HCT116 (cell line): ENCODE measurements at regions not wholly inside any gene's neighbourhood (a gene's known extent, or its start where the extent isn't known, plus 50 kb on each side); places are given as distances from the start of the nearest gene placed in this dataset.

ENCODE experiments used
- ATAC-seq: fragments of 200-7000 bp; cut with Tn5 transposase; 2 replicates; pipeline ENCODE4 v1.9.1; 2020; ENCODE audit warnings: mild to moderate bottlenecking, moderate library complexity
- BruUV-seq: library from RNA; stranded (reverse); fragments of 400-500 nt; replicated peaks from 2 replicates; lab custom pipeline; 2021; lab: Mats Ljungman, UMichigan
- CTCF ChIA-PET: fragments of 300-600 bp; sonication (Branson Sonifier 250); formaldehyde crosslinking; loops from one replicate; lab custom pipeline; 2021; ENCODE audit warnings: antibody characterized with exemption; lab: Charles Lee
- POLR2A ChIA-PET: fragments of 300-600, 350-600 bp; sonication (Branson Sonifier 250); formaldehyde crosslinking; loops from one replicate; lab custom pipeline; 2021; ENCODE audit warnings: antibody characterized with exemption; lab: Charles Lee
- RAD21 ChIA-PET, 2 experiments: fragments of 300-600 bp; sonication (Branson Sonifier 250); formaldehyde crosslinking; loops; one replicate each; lab custom pipeline; 2023; ENCODE audit warnings: low total read pairs in 2 of 2; ENCODE audit not compliant: uncharacterized antibody in 2 of 2, unreplicated experiment in 2 of 2, low non-redundant PET in 1 of 2; lab: Charles Lee
- DNase-seq: peaks from one replicate; pipeline ENCODE4 v3.0.0-alpha.2; 2010; ENCODE audit warnings: low read depth, low spot score
- H2AFZ ChIP-seq: fragments of 200-600 bp; shearing (Covaris generic), sonication (generic); 2 replicates; pipeline ENCODE4 v1.6.1; 2017; ENCODE audit warnings: low read depth, mixed run types, mixed read lengths, antibody characterized with exemption, low read length; ENCODE audit not compliant: poor library complexity, severe bottlenecking
- H3K27ac ChIP-seq: 2 replicates; pipeline ENCODE4 v1.5.1; 2012; ENCODE audit warnings: low read depth, low read length
- H3K27me3 ChIP-seq: fragments of 200-600 bp; sonication (generic); 2 replicates; pipeline ENCODE4 v1.6.1; 2016; ENCODE audit warnings: mixed run types, low read length, mixed read lengths; ENCODE audit not compliant: insufficient read depth
- H3K36me3 ChIP-seq, 2 experiments: fragments of 200-500 bp in 1 of 2; fragments of 200-600 bp in 1 of 2; sonication (Bioruptor generic) in 1 of 2; sonication (generic) in 1 of 2; 2 replicates each; pipeline versions ENCODE4 v1.5.1 to v1.6.1; 2014 to 2016; ENCODE audit warnings: low read length in 2 of 2, inconsistent platforms in 1 of 2, mixed read lengths in 1 of 2, mixed run types in 1 of 2; ENCODE audit not compliant: insufficient read depth in 2 of 2, control insufficient read depth in 1 of 2
- H3K4me1 ChIP-seq, 2 experiments: fragments of 200-600 bp in 1 of 2; sonication (generic) in 1 of 2; 2 replicates each; pipeline versions ENCODE4 v1.5.1 to v1.6.1; 2012 to 2017; ENCODE audit warnings: low read length in 2 of 2, inconsistent platforms in 1 of 2, mild to moderate bottlenecking in 1 of 2, mixed read lengths in 1 of 2, mixed run types in 1 of 2, moderate library complexity in 1 of 2; ENCODE audit not compliant: insufficient read depth in 2 of 2, control insufficient read depth in 1 of 2
- H3K4me2 ChIP-seq: fragments of 200-600 bp; sonication (generic); 2 replicates; pipeline ENCODE4 v1.6.1; 2017; ENCODE audit warnings: mixed run types, low read length, mixed read lengths
- H3K4me3 ChIP-seq, 2 experiments: fragments of 200-600 bp in 1 of 2; sonication (generic) in 1 of 2; replicated peaks in 1 of 2; 2 replicates each; pipeline ENCODE4 v1.5.1; 2011 to 2016; ENCODE audit warnings: low read length in 2 of 2, control low read depth in 1 of 2, low read depth in 1 of 2, mild to moderate bottlenecking in 1 of 2, mixed read lengths in 1 of 2, mixed run types in 1 of 2
- H3K79me2 ChIP-seq: fragments of 200-600 bp; sonication (generic); 2 replicates; pipeline ENCODE4 v1.6.1; 2017; ENCODE audit warnings: mild to moderate bottlenecking, mixed run types, low read length, moderate library complexity, mixed read lengths; ENCODE audit not compliant: insufficient read depth
- H3K9ac ChIP-seq: fragments of 200-600 bp; sonication (generic); 2 replicates; pipeline ENCODE4 v1.6.1; 2016; ENCODE audit warnings: low read length, mixed read lengths
- H3K9me2 ChIP-seq: fragments of 200-600 bp; sonication (generic), shearing (Covaris generic); 2 replicates; pipeline ENCODE4 v1.6.1; 2017; ENCODE audit warnings: mixed run types, mild to moderate bottlenecking, moderate library complexity; ENCODE audit not compliant: insufficient read depth
- H3K9me3 ChIP-seq, 2 experiments: fragments of 200-500 bp in 1 of 2; fragments of 200-600 bp in 1 of 2; sonication (Bioruptor generic) in 1 of 2; sonication (generic) in 1 of 2; 2 replicates each; pipeline ENCODE4 v1.6.1; 2014 to 2017; ENCODE audit warnings: low read length in 2 of 2, mixed read lengths in 2 of 2, inconsistent platforms in 1 of 2, low read depth in 1 of 2, mild to moderate bottlenecking in 1 of 2, mixed run types in 1 of 2, moderate library complexity in 1 of 2; ENCODE audit not compliant: control insufficient read depth in 1 of 2, insufficient read depth in 1 of 2
- H4K20me1 ChIP-seq: fragments of 200-600 bp; sonication (generic), shearing (Covaris generic); 2 replicates; pipeline ENCODE4 v1.6.1; 2017; ENCODE audit warnings: mixed run types, mild to moderate bottlenecking, moderate library complexity; ENCODE audit not compliant: insufficient read depth
- REST ChIP-seq: IDR thresholded peaks from 2 replicates; pipeline ENCODE4 v1.6.1; 2012; ENCODE audit warnings: low read depth
- SRF ChIP-seq: IDR thresholded peaks from 2 replicates; pipeline ENCODE4 v1.6.1; 2012; ENCODE audit warnings: low read depth
- TCF7L2 ChIP-seq: IDR thresholded peaks from 2 replicates; pipeline ENCODE4 v1.7.0; 2011; ENCODE audit warnings: borderline replicate concordance, inconsistent platforms; ENCODE audit not compliant: insufficient read depth, insufficient read length; ENCODE audit errors: extremely low read depth
- ZBTB33 ChIP-seq: IDR thresholded peaks from 2 replicates; pipeline ENCODE4 v1.6.1; 2011; ENCODE audit warnings: mild to moderate bottlenecking, low read length, moderate library complexity; ENCODE audit not compliant: insufficient replicate concordance; ENCODE audit errors: extremely low read depth
- intact Hi-C: fragments of 100-400 bp; cut with micrococcal nuclease; formaldehyde crosslinking; loops from 2 replicates; pipeline ENCODE4 v1.10.0; 2022

- no TSS peak for BruUV-seq
- Histone ChIP-seq H2AFZ (no peak overlapping the region), H3K4me3 (no peak overlapping the region), H3K9ac (no peak overlapping the region), H3K4me2 (no peak overlapping the region), H3K4me1 (no peaks in the 10 kb centered on the region), H3K27me3 (no peaks in the 10 kb centered on the region)
- POLR2A ChIA-PET = no interaction called here
- RAD21 ChIA-PET = no interaction called here
- TF ChIP-seq ZBTB33 (no peak), REST (no peak), TCF7L2 (no peak), SRF (no peak)
- TF ChIP-seq, all 23 proteins: peak for 0
- no peaks in the 10 kb centered on the region for H3K79me2 ChIP-seq
- no peak for DNase-seq
- no peaks in the 10 kb centered on the region for H3K36me3 ChIP-seq
- no peak overlapping the region for H3K27ac ChIP-seq
- CTCF ChIA-PET = no interaction called here
- no peak for ATAC-seq
- no peaks in the 10 kb centered on the region for H4K20me1 ChIP-seq
- no peaks in the 10 kb centered on the region for H3K9me2 ChIP-seq
- intact Hi-C loops = no loop called here
- H3K9me3 ChIP-seq = no peaks in the 10 kb centered on the region
These were observed 699.9 kb downstream of the C12orf50 start for GRCh38 chr12:87329076-87329863.
